Hepatocyte (in vitro differentiated cells): ENCODE measurements at regions not wholly inside any gene's neighbourhood (a gene's known extent, or its start where the extent isn't known, plus 50 kb on each side); places are given as distances from the start of the nearest gene placed in this dataset.

Experiments
- EZH2 ChIP-seq: fragments of 200-600 bp; sonication (generic); IDR thresholded peaks from 2 replicates; pipeline ENCODE4 v1.6.1; 2016; ENCODE audit warnings: antibody characterized with exemption, mild to moderate bottlenecking, borderline replicate concordance
- EZH2phosphoT487 ChIP-seq: fragments of 200-600 bp; sonication (generic); IDR thresholded peaks from one replicate; pipeline ENCODE4 v1.6.1; 2018; ENCODE audit warnings: antibody characterized with exemption, mild to moderate bottlenecking, low read depth, moderate library complexity; ENCODE audit not compliant: unreplicated experiment, severe bottlenecking
- TF ChIP-seq, protein P1 (sequence below): fragments of 200-600 bp; sonication (generic); IDR thresholded peaks from 2 replicates; pipeline ENCODE4 v1.5.1; 2016; ENCODE audit warnings: antibody characterized with exemption, mild to moderate bottlenecking; ENCODE audit not compliant: poor library complexity

DNA sequence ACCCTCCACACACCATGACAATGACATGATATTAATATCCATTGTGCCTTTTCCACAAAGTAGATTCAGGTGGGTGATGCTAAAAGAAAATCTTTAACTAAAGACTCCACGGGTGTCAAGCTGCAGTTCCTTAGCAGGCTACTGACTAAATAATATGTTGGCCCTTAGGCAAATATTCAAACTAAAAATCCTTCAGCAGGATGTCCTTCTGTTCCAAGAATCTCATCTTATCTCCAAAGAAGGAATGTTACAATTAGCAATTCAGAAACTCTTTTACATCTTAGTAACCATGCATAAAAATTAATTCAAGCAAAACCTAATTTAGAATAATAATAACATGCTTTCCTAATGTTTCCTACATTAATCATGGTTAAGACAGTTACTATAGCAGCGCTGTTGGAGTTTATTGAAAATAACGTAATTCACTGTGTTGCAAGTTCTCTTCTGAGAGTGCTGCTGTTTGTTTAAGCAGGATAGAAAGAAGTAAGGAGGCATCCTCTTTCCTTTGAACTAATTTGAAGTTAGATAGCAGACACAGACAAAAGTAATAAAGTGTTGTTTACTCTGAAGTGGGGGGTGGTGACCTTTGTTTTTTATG, 414.8 kb upstream of the CDH4 start:
- TF ChIP-seq, protein P1, sequence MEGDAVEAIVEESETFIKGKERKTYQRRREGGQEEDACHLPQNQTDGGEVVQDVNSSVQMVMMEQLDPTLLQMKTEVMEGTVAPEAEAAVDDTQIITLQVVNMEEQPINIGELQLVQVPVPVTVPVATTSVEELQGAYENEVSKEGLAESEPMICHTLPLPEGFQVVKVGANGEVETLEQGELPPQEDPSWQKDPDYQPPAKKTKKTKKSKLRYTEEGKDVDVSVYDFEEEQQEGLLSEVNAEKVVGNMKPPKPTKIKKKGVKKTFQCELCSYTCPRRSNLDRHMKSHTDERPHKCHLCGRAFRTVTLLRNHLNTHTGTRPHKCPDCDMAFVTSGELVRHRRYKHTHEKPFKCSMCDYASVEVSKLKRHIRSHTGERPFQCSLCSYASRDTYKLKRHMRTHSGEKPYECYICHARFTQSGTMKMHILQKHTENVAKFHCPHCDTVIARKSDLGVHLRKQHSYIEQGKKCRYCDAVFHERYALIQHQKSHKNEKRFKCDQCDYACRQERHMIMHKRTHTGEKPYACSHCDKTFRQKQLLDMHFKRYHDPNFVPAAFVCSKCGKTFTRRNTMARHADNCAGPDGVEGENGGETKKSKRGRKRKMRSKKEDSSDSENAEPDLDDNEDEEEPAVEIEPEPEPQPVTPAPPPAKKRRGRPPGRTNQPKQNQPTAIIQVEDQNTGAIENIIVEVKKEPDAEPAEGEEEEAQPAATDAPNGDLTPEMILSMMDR, result no peak
- no peak for TF ChIP-seq EZH2
- TF ChIP-seq EZH2phosphoT487, result no peak
